ENCODE measurements at regions not wholly inside any gene's neighbourhood (a gene's known extent, or its start where the extent isn't known, plus 50 kb on each side); places are given as distances from the start of the nearest gene placed in this dataset.

DNA sequence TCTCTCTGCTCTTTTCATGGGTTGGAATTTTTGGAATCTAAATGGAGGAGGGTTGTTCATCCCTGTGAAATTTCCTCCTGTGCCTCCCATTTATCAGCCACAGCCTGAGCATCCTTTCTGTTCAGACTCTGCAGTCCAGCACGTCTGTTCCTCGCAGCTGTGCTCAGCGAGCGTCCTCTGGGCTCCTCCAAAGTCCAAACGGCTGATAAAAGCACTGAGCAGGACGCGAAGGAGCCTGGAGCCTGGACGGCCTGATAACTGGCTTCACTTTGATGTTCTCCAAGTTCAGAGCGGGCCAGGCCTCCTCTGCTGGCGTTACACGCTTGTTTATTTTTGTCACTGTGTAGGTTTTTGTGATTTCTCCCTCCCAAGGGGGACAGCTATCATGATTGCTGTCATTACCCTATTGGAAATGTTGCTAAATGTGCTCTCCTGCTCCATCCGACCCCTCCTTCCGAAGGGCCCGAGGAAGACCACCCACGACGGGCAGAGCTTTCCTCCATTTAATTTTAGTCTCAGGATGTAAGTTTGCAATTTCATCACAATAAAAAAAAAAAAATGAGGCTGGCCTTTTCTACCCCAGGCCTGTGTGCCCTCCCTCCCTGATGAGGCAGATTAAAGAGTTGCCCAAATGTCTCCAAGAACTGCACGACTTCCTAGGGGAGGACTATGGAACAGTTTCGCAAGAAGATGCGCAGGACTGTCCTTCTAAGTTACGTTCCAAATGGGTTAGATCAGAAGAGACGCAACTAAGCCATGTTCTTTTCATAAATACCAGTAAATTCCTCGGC lies 290.5 kb upstream of the FOXF1 start:
- Histone ChIP-seq H2AFZ (ENCODE audit: low read length) (no peak overlapping the region), H3K27ac (ENCODE audit: low read length) (no peak overlapping the region), H3K36me3 (ENCODE audit: insufficient read depth, low read length) (no peaks in the 10 kb centered on the region), H3K9me3 (ENCODE audit: low read length) (no peaks in the 10 kb centered on the region), H3K4me1 (ENCODE audit: low read length) (no peaks in the 10 kb centered on the region), H3K9ac (ENCODE audit: low read length) (no peak overlapping the region), H4K20me1 (ENCODE audit: insufficient read depth, low read depth, low read length) (no peaks in the 10 kb centered on the region), H3K79me2 (ENCODE audit: low read length) (no peaks in the 10 kb centered on the region), H3K4me3 (ENCODE audit: low read length) (no peak overlapping the region), H3K4me2 (ENCODE audit: low read depth, low read length, poor library complexity, severe bottlenecking) (no peak overlapping the region), H3K27me3 (ENCODE audit: low read length) (no peaks in the 10 kb centered on the region), H3K9me2 (replicated peaks; ENCODE audit: insufficient read depth, low read length) (no peaks in the 10 kb centered on the region)
- DNase-seq = no peak

DNA sequence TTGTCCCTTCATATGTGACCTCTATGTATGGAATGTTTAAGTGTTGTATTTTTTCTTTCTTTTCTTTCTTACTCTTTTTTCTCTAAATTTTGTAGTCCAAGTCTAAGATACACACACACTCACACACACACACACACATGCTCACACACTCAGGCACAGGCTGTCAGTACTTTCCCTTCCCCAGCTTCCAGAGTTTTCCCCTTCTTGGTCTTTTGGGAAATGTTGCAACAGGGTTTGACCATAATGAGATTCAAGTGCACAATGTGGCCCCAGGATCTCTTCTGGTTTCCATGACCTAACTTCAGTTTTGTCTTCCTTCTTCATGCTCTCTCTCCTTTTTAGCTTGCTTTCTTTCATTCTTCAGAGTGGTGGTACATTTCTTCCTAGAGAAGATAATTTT lies 289.8 kb upstream of the FOXF1 start:
- H3K4me1 ChIP-seq (ENCODE audit: low read length) = no peaks in the 10 kb centered on the region
- no peaks in the 10 kb centered on the region for H3K9me2 ChIP-seq (replicated peaks; ENCODE audit: insufficient read depth, low read length)
- no peaks in the 10 kb centered on the region for H3K27me3 ChIP-seq (ENCODE audit: low read length)
- DNase-seq = no peak
- no peak overlapping the region for H3K9ac ChIP-seq (ENCODE audit: low read length)
- H3K4me3 ChIP-seq (ENCODE audit: low read length) = no peak overlapping the region
- no peaks in the 10 kb centered on the region for H3K9me3 ChIP-seq (ENCODE audit: low read length)
- H3K27ac ChIP-seq (ENCODE audit: low read length) = no peak overlapping the region
- no peaks in the 10 kb centered on the region for H3K79me2 ChIP-seq (ENCODE audit: low read length)
- H3K36me3 ChIP-seq (ENCODE audit: insufficient read depth, low read length) = no peaks in the 10 kb centered on the region
- H4K20me1 ChIP-seq (ENCODE audit: insufficient read depth, low read depth, low read length) = no peaks in the 10 kb centered on the region
- no peak overlapping the region for H2AFZ ChIP-seq (ENCODE audit: low read length)
- H3K4me2 ChIP-seq (ENCODE audit: low read depth, low read length, poor library complexity, severe bottlenecking) = no peak overlapping the region

DNA sequence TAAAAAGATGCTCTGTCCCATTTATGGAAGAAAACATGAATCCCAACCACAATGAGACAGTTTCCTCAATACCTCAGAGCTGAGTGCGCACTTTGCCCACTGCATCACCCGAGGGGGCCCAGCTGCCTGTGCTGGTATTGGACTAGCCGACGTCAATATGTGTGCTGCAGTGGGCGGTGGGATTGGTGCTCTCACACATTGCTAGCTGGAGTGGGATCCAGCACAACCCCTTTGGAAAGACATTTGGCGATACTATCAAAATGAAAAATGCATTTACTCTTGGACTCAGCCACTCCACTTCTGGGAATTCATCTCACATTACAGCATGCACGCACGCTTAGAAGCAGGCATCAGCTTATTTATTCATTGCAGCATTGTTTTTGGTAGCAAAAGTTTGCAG lies 289.2 kb upstream of the FOXF1 start:
- Histone ChIP-seq H3K27ac (ENCODE audit: low read length) (no peak overlapping the region), H3K27me3 (ENCODE audit: low read length) (no peaks in the 10 kb centered on the region), H3K9me2 (replicated peaks; ENCODE audit: insufficient read depth, low read length) (no peaks in the 10 kb centered on the region), H3K79me2 (ENCODE audit: low read length) (no peaks in the 10 kb centered on the region), H3K36me3 (ENCODE audit: insufficient read depth, low read length) (no peaks in the 10 kb centered on the region), H2AFZ (ENCODE audit: low read length) (no peak overlapping the region), H3K4me3 (ENCODE audit: low read length) (no peak overlapping the region), H3K4me2 (ENCODE audit: low read depth, low read length, poor library complexity, severe bottlenecking) (no peak overlapping the region), H4K20me1 (ENCODE audit: insufficient read depth, low read depth, low read length) (no peaks in the 10 kb centered on the region), H3K4me1 (ENCODE audit: low read length) (no peaks in the 10 kb centered on the region), H3K9ac (ENCODE audit: low read length) (no peak overlapping the region), H3K9me3 (ENCODE audit: low read length) (no peaks in the 10 kb centered on the region)
- no peak for DNase-seq

DNA sequence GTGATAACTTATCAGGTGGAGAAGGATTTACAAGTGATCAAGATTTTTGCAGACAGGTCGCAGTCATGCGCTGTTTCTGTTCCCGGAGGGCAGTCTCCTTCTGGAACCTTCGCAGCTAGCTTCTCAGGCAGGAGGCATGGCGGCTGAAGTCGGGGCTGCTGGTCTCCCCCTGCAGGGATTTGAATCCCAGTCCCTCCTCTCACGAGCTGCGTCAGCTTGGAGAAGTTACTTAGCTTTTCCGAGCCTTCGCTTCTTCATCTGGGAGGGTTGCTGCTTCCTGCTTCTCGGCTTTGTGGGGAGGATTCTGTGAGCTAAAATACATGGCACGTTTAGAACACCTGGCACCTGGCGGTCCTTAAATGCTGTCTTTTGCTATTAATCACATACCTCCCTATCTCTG lies 287.8 kb upstream of the FOXF1 start:
- Histone ChIP-seq H3K4me2 (ENCODE audit: low read depth, low read length, poor library complexity, severe bottlenecking) (no peak overlapping the region), H3K27me3 (ENCODE audit: low read length) (no peaks in the 10 kb centered on the region), H3K9ac (ENCODE audit: low read length) (no peak overlapping the region)

DNA sequence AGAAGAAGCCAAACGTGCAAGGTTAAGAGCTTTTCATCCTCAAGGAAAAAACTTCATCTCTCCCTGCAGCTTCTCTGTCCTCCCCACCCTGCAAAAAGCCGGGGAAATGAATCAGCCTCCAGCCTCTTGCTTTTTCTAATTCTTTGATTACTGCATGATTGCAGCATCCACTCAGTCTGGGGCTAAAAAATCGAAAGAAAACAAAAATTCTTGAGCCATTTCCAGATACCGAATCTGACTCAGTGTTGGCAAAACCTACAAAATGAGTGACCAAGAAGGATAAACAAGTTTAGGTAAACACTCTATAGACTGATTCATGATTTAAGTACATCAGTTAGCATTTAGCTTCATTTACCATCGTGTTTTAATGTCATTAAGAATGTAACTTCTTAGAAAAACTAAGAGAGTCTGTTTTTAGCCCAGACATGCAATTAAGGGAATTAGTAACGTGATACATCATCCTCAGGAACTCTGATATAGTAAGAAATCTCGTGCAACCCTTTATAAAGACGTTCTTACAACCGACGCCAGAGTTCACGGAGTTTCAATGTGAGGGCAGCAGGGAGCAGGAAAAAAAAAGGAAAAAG lies 287.3 kb upstream of the FOXF1 start:
- Histone ChIP-seq H3K9ac (ENCODE audit: low read length) (no peak overlapping the region), H3K9me2 (replicated peaks; ENCODE audit: insufficient read depth, low read length) (no peaks in the 10 kb centered on the region), H3K4me3 (ENCODE audit: low read length) (no peak overlapping the region), H4K20me1 (ENCODE audit: insufficient read depth, low read depth, low read length) (no peaks in the 10 kb centered on the region), H3K36me3 (ENCODE audit: insufficient read depth, low read length) (no peaks in the 10 kb centered on the region), H3K79me2 (ENCODE audit: low read length) (no peaks in the 10 kb centered on the region), H3K4me2 (ENCODE audit: low read depth, low read length, poor library complexity, severe bottlenecking) (no peak overlapping the region), H3K27me3 (ENCODE audit: low read length) (no peaks in the 10 kb centered on the region), H3K4me1 (ENCODE audit: low read length) (no peaks in the 10 kb centered on the region), H3K27ac (ENCODE audit: low read length) (no peak overlapping the region), H2AFZ (ENCODE audit: low read length) (no peak overlapping the region), H3K9me3 (ENCODE audit: low read length) (no peaks in the 10 kb centered on the region)
- no peak for DNase-seq

More for the DNA sequence above, 287.8 kb upstream of the FOXF1 start:
- H3K4me3 ChIP-seq (ENCODE audit: low read length) = no peak overlapping the region
- H3K4me1 ChIP-seq (ENCODE audit: low read length) = no peaks in the 10 kb centered on the region
- no peak for DNase-seq
- H3K9me2 ChIP-seq (replicated peaks; ENCODE audit: insufficient read depth, low read length) = no peaks in the 10 kb centered on the region
- H3K27ac ChIP-seq (ENCODE audit: low read length) = no peak overlapping the region
- no peaks in the 10 kb centered on the region for H4K20me1 ChIP-seq (ENCODE audit: insufficient read depth, low read depth, low read length)
- no peaks in the 10 kb centered on the region for H3K9me3 ChIP-seq (ENCODE audit: low read length)
- no peak overlapping the region for H2AFZ ChIP-seq (ENCODE audit: low read length)
- H3K79me2 ChIP-seq (ENCODE audit: low read length) = no peaks in the 10 kb centered on the region
- H3K36me3 ChIP-seq (ENCODE audit: insufficient read depth, low read length) = no peaks in the 10 kb centered on the region

DNA sequence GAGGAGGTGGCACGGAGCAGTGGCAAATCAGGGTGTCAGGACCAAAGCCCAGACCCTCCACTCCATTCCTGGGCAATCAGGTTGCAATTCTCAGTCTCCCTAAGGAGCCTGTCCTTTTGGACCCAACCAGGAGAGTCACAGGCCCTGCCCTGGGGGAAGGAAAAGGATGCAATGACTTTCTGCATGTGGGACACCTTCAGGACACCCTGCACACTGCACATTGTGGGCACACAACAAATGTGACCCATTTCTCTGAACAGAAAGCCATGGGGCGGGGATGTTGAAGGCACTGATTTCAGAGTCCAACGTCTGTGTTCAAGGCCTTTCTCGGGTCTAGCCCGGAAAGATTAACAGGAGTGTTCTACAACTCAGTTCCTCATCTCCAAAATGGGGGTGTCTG lies 286.2 kb upstream of the FOXF1 start:
- H3K9me3 ChIP-seq (ENCODE audit: low read length) = no peaks in the 10 kb centered on the region
- H2AFZ ChIP-seq (ENCODE audit: low read length) = no peak overlapping the region
- H3K4me3 ChIP-seq (ENCODE audit: low read length) = no peak overlapping the region
- H3K36me3 ChIP-seq (ENCODE audit: insufficient read depth, low read length) = no peaks in the 10 kb centered on the region
- no peaks in the 10 kb centered on the region for H3K9me2 ChIP-seq (replicated peaks; ENCODE audit: insufficient read depth, low read length)
- no peak overlapping the region for H3K4me2 ChIP-seq (ENCODE audit: low read depth, low read length, poor library complexity, severe bottlenecking)
- no peak for DNase-seq
- no peaks in the 10 kb centered on the region for H3K27me3 ChIP-seq (ENCODE audit: low read length)
- H3K9ac ChIP-seq (ENCODE audit: low read length) = no peak overlapping the region
- no peaks in the 10 kb centered on the region for H4K20me1 ChIP-seq (ENCODE audit: insufficient read depth, low read depth, low read length)
- H3K79me2 ChIP-seq (ENCODE audit: low read length) = no peaks in the 10 kb centered on the region
- H3K27ac ChIP-seq (ENCODE audit: low read length) = no peak overlapping the region
- no peaks in the 10 kb centered on the region for H3K4me1 ChIP-seq (ENCODE audit: low read length)

DNA sequence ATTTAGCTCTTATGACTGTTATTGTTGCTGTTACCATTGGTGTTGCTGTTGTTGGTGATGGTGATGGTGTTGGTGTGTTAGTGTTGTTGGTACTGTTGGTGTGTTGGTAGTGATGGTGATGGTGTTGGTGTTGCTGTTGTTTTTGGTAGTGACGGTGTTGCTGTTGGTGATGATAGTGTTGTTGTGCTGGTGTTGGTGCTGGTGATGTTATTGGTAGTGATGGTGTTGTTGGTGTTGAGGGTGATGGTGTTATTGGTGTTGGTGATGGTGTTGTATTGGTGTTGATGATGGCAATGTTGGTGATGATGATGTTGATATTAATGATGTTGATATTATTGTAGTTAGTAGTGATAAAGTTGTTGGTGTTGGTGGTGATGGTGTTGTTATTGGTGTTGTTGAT lies 285.7 kb upstream of the FOXF1 start:
- Histone ChIP-seq H3K4me1 (ENCODE audit: low read length) (no peaks in the 10 kb centered on the region), H3K36me3 (ENCODE audit: insufficient read depth, low read length) (no peaks in the 10 kb centered on the region), H3K4me2 (ENCODE audit: low read depth, low read length, poor library complexity, severe bottlenecking) (no peak overlapping the region), H3K9me3 (ENCODE audit: low read length) (no peaks in the 10 kb centered on the region), H2AFZ (ENCODE audit: low read length) (no peak overlapping the region), H3K9ac (ENCODE audit: low read length) (no peak overlapping the region), H3K79me2 (ENCODE audit: low read length) (no peaks in the 10 kb centered on the region), H3K27me3 (ENCODE audit: low read length) (no peaks in the 10 kb centered on the region), H3K27ac (ENCODE audit: low read length) (no peak overlapping the region), H4K20me1 (ENCODE audit: insufficient read depth, low read depth, low read length) (no peaks in the 10 kb centered on the region), H3K4me3 (ENCODE audit: low read length) (no peak overlapping the region), H3K9me2 (replicated peaks; ENCODE audit: insufficient read depth, low read length) (no peaks in the 10 kb centered on the region)
- no peak for DNase-seq

DNA sequence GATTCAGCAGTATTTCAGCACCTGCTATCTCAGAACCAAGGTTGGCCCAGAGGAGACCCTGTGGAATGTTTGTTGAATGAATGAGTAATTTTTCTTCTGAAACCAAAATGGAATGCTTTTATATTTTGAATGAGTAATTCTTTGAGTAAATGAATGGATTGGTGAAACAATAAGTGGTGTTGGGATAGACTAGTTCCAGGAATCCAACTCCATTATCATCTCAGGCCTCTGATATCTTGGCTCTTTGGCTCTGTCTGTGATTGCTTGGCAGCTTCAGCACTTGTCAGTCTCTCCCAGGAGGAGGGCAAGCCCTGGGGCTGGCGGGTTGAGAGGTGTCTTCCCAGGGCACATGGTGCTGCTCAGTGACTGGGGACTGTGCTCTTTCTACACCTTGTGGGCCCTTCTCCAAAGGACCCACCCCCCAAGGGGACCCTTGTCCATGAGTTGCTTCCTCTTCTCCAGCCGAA lies 284.4 kb upstream of the FOXF1 start:
- Histone ChIP-seq H3K27ac (ENCODE audit: low read length) (no peak overlapping the region), H3K4me1 (ENCODE audit: low read length) (no peaks in the 10 kb centered on the region), H3K27me3 (ENCODE audit: low read length) (no peaks in the 10 kb centered on the region), H3K9me2 (replicated peaks; ENCODE audit: insufficient read depth, low read length) (no peaks in the 10 kb centered on the region), H3K4me2 (ENCODE audit: low read depth, low read length, poor library complexity, severe bottlenecking) (no peak overlapping the region), H3K79me2 (ENCODE audit: low read length) (no peaks in the 10 kb centered on the region), H3K4me3 (ENCODE audit: low read length) (no peak overlapping the region), H2AFZ (ENCODE audit: low read length) (no peak overlapping the region), H3K36me3 (ENCODE audit: insufficient read depth, low read length) (no peaks in the 10 kb centered on the region), H4K20me1 (ENCODE audit: insufficient read depth, low read depth, low read length) (no peaks in the 10 kb centered on the region), H3K9ac (ENCODE audit: low read length) (no peak overlapping the region), H3K9me3 (ENCODE audit: low read length) (no peaks in the 10 kb centered on the region)
- DNase-seq = no peak
